ENCODE measurements at regions not wholly inside any gene's neighbourhood (a gene's known extent, or its start where the extent isn't known, plus 50 kb on each side); places are given as distances from the start of the nearest gene placed in this dataset.
"Not testable (repeated sequence)": the region's sequence is repeated elsewhere in the genome, so short reads cannot be mapped to it uniquely, and the experiment has no call there.

- DNase-seq = no peak
These were observed 242.5 kb upstream of the TBL1XR1 start for GRCh38 chr3:177439694-177440269.

GRCh38 chr3:177440456-177441104 lies 243.3 kb upstream of the TBL1XR1 start:
- no peak for DNase-seq

DNA sequence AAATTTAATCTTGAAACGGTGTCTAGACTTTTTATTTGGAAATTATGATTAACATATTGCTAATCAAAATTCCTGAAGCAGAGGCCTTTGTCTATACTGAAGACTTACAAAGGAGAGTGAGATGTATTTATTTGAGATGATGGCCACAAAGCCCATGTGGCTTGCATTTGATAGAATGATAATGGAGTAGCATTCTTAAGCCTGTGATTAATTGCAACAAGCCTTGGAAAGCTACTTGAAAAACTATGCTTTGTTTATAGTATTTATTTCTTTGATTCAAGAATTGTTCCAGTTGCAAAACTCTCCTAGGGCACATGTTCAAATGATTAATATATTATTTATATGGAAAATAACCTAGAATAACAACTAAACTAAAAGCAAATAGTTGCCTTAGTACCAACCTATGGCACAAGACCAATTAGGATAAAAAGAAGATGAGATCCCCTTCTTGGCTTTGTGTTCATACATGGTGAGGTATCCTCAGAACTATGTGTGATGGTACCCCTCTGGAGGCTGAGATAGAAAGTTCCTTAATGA lies 244.1 kb upstream of the TBL1XR1 start:
- DNase-seq = no peak

GRCh38 chr3:177441813-177442646 lies 244.7 kb upstream of the TBL1XR1 start:
- DNase-seq = no peak

- DNase-seq = no peak
These were observed 246.2 kb upstream of the TBL1XR1 start for GRCh38 chr3:177443469-177443868.

- DNase-seq = no peak
These were observed 247.4 kb upstream of the TBL1XR1 start for GRCh38 chr3:177444696-177445095.

DNA sequence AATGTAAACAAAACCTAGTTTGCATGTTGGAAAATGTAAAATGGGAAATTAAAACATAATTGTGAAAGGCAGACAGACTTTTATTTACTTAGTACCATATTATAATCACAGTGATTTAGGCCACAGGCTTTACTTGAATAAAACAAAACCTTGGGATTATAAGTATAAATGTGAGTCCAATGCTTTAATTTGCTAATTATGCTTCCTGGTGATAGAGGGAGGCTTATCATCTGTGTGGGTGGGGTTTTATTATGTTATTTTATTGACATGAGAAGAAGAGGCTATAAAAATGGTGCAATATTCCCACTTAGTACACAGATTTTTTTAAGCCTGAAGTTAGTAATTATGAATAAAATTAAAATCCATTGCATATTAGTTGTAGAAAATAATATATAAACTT lies 248.3 kb upstream of the TBL1XR1 start:
- DNase-seq = no peak

DNA sequence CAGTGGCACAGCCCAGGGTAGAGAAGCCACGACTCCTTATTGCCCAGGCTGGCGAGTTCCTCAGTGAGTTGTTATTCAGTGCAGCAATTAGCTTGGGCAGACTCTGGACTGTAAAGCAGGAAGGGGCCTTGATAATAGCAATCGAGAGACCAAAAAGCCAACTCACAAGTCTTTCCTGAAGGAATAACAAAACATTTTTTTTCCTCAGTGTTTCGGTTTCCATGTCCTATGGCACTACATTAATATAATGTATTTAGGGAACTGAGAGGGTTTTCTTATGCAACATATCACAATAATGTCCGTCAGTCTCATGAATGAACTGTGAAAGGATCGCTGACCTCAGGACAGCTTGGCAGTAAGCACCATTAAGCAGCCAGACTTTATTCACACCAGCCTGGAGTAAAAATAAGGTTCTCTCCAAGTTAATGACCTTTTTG lies 248.9 kb upstream of the TBL1XR1 start:
- DNase-seq = no peak

DNA sequence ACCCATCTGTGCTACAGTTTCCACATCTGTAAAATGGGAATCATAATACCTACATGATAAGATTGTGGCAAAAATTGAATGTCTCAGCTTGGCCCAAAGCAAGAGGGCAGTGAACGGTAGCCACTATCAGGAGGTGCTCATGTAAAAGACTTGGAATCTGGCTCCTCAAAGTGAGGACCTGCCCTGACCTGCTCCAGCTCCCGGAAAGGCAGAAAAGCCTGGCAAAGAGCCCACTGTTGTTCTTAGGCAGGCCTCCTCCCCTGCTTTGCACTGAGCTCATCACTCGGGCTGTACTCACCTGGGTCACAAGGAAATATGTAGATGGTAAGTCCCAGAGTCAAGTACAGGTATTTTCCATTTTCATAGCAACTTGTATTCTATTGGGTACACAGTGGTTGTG lies 250.7 kb upstream of the TBL1XR1 start:
- no peak for DNase-seq

- no peak for DNase-seq
These were observed 251.7 kb upstream of the TBL1XR1 start for GRCh38 chr3:177448987-177449359.

GRCh38 chr3:177449360-177450006 lies 252.2 kb upstream of the TBL1XR1 start:
- no peak for DNase-seq

DNA sequence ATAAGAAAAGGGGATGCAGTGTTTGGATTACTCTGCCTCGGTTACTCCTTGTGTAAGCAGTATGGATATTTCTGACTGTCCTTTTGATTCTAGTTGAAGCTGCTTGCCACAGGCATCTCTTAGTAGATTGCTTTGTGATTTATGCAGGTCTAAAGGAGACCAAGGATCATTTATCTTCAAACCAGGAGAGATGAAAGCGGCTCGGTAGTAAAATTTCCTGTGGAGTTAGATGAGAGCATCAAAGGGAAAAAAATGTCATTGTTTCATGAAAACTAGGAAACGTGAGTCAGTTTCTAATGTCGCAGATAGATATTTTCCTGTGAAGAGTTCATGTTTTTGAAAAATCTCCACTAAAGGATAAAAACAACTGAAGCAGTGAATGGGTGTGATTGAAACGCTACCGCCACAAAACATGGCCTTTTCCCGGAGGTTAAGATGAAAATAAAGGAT lies 254.0 kb upstream of the TBL1XR1 start:
- no peak for DNase-seq

DNA sequence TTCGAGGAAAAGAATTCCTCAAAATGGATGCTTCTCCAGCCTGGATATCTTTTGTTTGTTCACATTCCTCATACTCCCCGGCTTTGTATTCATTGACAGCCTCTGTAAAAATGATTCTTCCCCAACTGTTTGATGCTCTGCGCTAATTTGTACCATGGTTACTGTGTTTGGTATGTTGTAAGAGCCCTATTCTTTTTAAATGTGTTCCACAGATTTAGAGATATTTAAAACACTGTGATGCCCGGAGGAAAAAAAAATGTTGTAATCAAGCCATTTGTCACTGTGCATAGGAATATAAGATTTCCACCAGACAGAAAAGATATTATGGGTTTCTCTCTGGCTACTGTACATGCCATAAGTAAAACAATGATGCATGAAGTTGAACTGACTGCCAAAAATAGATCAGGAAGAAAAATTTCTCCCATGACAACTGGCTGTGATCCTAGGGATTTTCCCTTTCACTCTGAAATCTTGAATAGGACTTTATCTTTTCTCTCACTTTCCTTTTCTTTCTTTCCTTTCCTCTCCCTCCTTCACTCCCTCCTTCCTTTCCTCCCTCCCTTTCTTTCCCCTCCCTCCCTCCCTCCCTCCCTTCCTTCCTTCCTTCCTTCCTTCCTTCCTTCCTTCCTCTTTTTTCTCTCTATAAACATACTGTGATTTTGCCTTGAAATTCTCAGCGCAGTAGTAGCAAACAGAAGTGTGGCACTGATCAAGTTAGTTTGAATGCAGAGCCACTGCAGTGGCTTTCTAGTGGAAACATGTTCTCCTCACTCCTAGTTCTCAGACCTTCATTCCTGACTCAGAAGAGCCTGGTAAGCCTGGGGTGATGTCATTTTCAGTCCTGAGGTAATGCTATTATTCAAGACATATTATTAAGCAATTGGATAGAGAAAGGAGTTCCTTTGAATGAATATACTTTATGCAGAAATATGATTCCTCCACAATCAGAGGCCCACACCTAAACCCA lies 254.9 kb upstream of the TBL1XR1 start:
- DNase-seq = no peak

- DNase-seq = no peak
These were observed 255.7 kb upstream of the TBL1XR1 start for GRCh38 chr3:177452831-177453450.

DNA sequence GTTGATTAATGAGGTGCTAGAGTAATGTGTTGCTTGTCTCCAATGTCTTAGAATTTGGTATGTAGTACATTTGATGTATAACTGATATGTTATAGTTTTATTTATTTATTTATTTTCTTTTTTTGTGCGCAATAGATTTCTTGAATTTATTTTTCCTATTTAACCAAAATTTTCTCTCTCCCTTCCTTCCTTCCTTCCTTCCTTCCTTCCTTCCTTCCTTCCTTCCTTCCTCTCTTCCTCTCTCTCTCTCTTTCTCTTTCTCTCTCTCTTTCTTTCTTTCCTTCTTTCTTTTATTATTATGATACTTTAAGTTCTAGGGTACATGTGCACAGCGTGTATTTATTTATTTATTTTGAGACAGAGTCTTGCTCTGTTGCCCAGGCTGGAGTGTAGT lies 256.2 kb upstream of the TBL1XR1 start:
- DNase-seq = no peak

DNA sequence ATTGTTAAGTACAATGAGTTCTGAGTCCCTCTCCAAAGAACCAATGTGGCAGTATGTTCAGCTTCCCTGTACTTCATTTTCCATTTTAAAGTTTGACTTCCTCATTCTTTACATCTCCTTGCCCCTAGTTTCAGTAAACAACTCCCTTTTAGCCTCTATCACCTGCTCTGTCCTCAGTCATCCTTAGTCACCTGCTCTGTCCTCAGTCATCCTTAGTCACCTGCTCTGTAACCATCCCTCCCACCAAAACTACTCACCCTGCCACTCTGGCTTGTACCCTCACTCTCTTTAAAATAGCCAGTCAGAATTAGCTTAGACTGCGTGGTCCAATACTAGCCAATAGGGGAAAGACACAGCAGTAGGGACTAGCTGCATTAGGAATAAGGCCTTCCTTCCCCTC lies 259.9 kb upstream of the TBL1XR1 start:
- not testable (repeated sequence) for DNase-seq

DNA sequence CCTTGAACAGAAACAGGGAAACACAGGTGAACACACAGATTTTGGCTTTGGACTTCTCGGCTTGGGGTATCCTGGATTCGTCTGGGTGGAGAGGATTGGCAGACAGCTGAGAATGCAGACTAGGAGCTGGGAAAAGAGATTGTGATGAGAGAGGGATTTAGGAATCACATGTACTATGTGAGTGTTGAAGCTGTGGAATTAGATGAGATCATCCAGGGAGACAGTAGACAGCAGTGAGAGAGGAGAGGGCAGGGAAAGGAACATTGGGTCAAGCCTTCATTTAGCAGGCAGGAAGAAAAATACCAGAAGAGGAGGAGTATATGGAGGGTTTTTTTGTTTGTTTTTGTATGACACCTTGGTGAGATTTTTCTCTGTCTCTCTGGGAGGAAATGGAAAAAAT lies 262.1 kb upstream of the TBL1XR1 start:
- no peak for DNase-seq

- no peak for DNase-seq
These were observed 262.8 kb upstream of the TBL1XR1 start for GRCh38 chr3:177460047-177460446.

GRCh38 chr3:177461765-177462164 lies 264.5 kb upstream of the TBL1XR1 start:
- no peak for DNase-seq

- DNase-seq = not testable (repeated sequence)
These were observed 266.1 kb upstream of the TBL1XR1 start for GRCh38 chr3:177463341-177463740.

DNA sequence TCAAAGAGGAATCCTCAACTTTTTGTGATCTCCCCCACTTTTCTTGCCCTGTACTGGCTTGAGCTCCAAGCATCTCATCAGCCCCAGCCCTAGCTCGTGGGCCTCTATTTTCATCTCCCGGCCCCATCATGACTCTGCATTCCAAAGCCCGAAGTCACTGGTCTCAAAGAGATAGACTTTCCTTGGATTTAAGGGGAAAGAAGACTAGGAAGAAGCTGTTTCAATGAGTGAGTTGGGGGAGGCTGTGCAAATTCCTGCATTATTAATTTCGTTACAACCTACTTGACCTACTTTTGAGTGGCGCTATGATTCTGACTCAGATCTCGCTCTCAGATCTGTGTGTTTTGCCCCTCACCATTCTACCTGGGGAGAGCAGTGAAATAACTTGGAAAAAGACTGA lies 266.6 kb upstream of the TBL1XR1 start:
- no peak for DNase-seq

Data from activated CD4-positive, CD25-positive, alpha-beta regulatory T cell (primary cell).